Panc1 (cell line): ENCODE measurements at regions not wholly inside any gene's neighbourhood (a gene's known extent, or its start where the extent isn't known, plus 50 kb on each side); places are given as distances from the start of the nearest gene placed in this dataset.

Experiments used
- ATAC-seq: fragments of 200-7000 bp; cut with Tn5 transposase; 2 replicates; pipeline ENCODE4 v1.9.1; 2020; ENCODE audit warnings: mild to moderate bottlenecking, moderate library complexity
- BruUV-seq: library from RNA; stranded (reverse); fragments of 400-500 nt; replicated peaks from 2 replicates; lab custom pipeline; 2021; lab: Mats Ljungman, UMichigan
- CTCF ChIA-PET: fragments of 300-600 bp; sonication (Branson Sonifier 250); formaldehyde crosslinking; loops from one replicate; lab custom pipeline; 2022; ENCODE audit warnings: antibody characterized with exemption; lab: Charles Lee
- POLR2A ChIA-PET: fragments of 300-600 bp; sonication (Branson Sonifier 250); formaldehyde crosslinking; loops from one replicate; lab custom pipeline; 2022; ENCODE audit warnings: antibody characterized with exemption; lab: Charles Lee
- DNase-seq: peaks from one replicate; pipeline ENCODE4 v3.0.0-alpha.2; 2010; ENCODE audit warnings: low read depth, low spot score
- H3K27ac ChIP-seq: 2 replicates; pipeline ENCODE4 v1.5.1; 2011; ENCODE audit warnings: mild to moderate bottlenecking, low read length, inconsistent platforms
- H3K27me3 ChIP-seq: fragments of 200-500 bp; sonication (Bioruptor generic); 2 replicates; pipeline ENCODE4 v1.6.0; 2014; ENCODE audit warnings: low read length, inconsistent platforms; ENCODE audit not compliant: control insufficient read depth, insufficient read depth
- H3K36me3 ChIP-seq: fragments of 200-500 bp; sonication (Bioruptor generic); 2 replicates; pipeline ENCODE4 v1.5.1; 2014; ENCODE audit warnings: inconsistent platforms, mild to moderate bottlenecking, low read length, moderate library complexity; ENCODE audit not compliant: control insufficient read depth, insufficient read depth
- H3K4me1 ChIP-seq: 2 replicates; pipeline ENCODE4 v1.5.1; 2011; ENCODE audit warnings: inconsistent platforms, mild to moderate bottlenecking, low read length, moderate library complexity; ENCODE audit not compliant: control insufficient read depth, insufficient read depth
- H3K4me3 ChIP-seq, 2 experiments: 2 replicates each; pipeline ENCODE4 v1.5.1; 2011 to 2012; ENCODE audit warnings: low read depth in 2 of 2, low read length in 2 of 2, mild to moderate bottlenecking in 2 of 2, inconsistent platforms in 1 of 2, moderate library complexity in 1 of 2
- H3K9me3 ChIP-seq: fragments of 200-500 bp; sonication (Bioruptor generic); 2 replicates; pipeline ENCODE4 v1.5.1; 2014; ENCODE audit warnings: low read depth, mild to moderate bottlenecking, inconsistent platforms, low read length, moderate library complexity; ENCODE audit not compliant: control insufficient read depth, insufficient read depth
- POLR2AphosphoS5 ChIP-seq: IDR thresholded peaks from 2 replicates; pipeline ENCODE4 v1.6.1; 2012; ENCODE audit warnings: mild to moderate bottlenecking, low read depth, low read length, moderate library complexity
- SIN3A ChIP-seq: IDR thresholded peaks from 2 replicates; pipeline ENCODE4 v1.6.1; 2012; ENCODE audit warnings: low read depth, mild to moderate bottlenecking, low read length, moderate library complexity, borderline replicate concordance; ENCODE audit not compliant: insufficient read depth
- TCF7L2 ChIP-seq: IDR thresholded peaks from 2 replicates; pipeline ENCODE4 v1.6.1; 2011; ENCODE audit warnings: mild to moderate bottlenecking, low read depth, low read length, inconsistent platforms
- in situ Hi-C: cut with HindIII; loops from 2 replicates; pipeline ENCODE4 v1.10.0; 2016; ENCODE audit warnings: low sequenced_read_pairs, low pct_unique_long_range_greater_than_20kb
- intact Hi-C: fragments of 100-400 bp; cut with micrococcal nuclease; formaldehyde crosslinking; loops from one replicate; pipeline ENCODE4 v1.10.0; 2022; ENCODE audit not compliant: unreplicated experiment
- TF ChIP-seq, protein P1 (sequence below), 2 experiments: IDR thresholded peaks; 2 replicates each; pipeline ENCODE4 v1.6.1; 2011 to 2012; ENCODE audit warnings: low read depth in 2 of 2, control low read depth in 1 of 2, low read length in 1 of 2, mild to moderate bottlenecking in 1 of 2, moderate library complexity in 1 of 2; ENCODE audit not compliant: insufficient read depth in 1 of 2
- TF ChIP-seq, protein P2 (sequence below): fragments of 450-650 bp; IDR thresholded peaks from 2 replicates; pipeline ENCODE4 v1.5.1; 2017; ENCODE audit warnings: mild to moderate bottlenecking

DNA sequence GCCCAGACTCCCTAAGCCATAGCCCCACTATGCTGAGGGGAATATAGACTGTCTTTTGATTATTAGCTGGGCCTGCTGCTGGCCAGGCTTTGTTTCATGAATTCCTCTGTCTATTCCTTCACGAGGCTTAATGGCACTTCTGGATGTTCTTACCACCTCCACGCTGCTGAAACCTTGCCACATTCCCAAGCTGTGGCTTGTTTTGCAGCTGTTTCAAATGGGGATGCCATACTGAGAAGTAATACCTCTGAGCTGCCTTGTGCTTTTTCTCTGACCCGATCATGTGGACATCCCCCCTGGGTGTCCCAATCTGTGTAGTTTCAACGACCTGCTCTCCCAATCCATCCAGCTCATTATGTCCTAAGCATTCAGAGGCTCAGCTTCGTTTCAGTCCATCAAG, 114.1 kb downstream of the ICOS start:
- ChIA-PET CTCF (interaction anchor here (0.6 kb wide), 1 partner anchor 626 kb away, joined by 3 read pairs; no protein-coding TSS in a partner anchor), POLR2A (interaction anchor here (0.6 kb wide), 1 partner anchor 110 kb away, joined by 3 read pairs; no protein-coding TSS in a partner anchor)
- DNase-seq, result no peak
- intact Hi-C loops, result no loop called here
- no peak overlapping the region for H3K4me3 ChIP-seq
- no peaks in the 10 kb centered on the region for H3K4me1 ChIP-seq
- H3K27ac ChIP-seq, result no peak overlapping the region
- peaks cover 4% of the 10 kb centered on the region; the same call in 1 of the 2 replicates for H3K27me3 ChIP-seq
- H3K9me3 ChIP-seq, result no peaks in the 10 kb centered on the region
- no peaks in the 10 kb centered on the region for H3K36me3 ChIP-seq
- no peak for TF ChIP-seq SIN3A
- TF ChIP-seq, protein P1, sequence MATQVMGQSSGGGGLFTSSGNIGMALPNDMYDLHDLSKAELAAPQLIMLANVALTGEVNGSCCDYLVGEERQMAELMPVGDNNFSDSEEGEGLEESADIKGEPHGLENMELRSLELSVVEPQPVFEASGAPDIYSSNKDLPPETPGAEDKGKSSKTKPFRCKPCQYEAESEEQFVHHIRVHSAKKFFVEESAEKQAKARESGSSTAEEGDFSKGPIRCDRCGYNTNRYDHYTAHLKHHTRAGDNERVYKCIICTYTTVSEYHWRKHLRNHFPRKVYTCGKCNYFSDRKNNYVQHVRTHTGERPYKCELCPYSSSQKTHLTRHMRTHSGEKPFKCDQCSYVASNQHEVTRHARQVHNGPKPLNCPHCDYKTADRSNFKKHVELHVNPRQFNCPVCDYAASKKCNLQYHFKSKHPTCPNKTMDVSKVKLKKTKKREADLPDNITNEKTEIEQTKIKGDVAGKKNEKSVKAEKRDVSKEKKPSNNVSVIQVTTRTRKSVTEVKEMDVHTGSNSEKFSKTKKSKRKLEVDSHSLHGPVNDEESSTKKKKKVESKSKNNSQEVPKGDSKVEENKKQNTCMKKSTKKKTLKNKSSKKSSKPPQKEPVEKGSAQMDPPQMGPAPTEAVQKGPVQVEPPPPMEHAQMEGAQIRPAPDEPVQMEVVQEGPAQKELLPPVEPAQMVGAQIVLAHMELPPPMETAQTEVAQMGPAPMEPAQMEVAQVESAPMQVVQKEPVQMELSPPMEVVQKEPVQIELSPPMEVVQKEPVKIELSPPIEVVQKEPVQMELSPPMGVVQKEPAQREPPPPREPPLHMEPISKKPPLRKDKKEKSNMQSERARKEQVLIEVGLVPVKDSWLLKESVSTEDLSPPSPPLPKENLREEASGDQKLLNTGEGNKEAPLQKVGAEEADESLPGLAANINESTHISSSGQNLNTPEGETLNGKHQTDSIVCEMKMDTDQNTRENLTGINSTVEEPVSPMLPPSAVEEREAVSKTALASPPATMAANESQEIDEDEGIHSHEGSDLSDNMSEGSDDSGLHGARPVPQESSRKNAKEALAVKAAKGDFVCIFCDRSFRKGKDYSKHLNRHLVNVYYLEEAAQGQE (IDR thresholded peaks at IDR 0.05; ENCODE audit: insufficient read depth in 1 of 2, low read depth in 2 of 2, low read length in 1 of 2), result no peak
- no peak for TF ChIP-seq TCF7L2
- no peak for ATAC-seq
- no TSS peak for BruUV-seq
- in situ Hi-C loops, result no loop called here

DNA sequence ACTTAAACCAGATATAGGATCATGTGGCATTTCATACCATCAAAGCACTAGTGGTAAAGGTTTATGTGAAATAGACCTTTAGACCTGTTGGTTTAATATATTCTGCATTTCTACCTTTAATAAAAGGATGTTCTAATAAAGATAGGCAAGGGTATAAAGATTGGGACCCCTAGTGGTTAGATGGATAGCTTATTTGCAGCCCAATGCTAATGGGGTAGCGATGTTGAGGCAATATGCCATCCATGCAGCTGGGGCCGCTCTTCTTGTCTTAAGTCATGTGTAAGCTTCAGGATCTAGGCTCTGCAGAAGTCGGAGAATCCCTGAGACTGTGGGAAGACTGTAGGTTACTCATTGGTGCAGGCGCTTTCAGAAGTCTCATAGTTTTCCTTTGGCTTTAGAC, 114.9 kb downstream of the ICOS start:
- ChIA-PET CTCF (interaction anchor here (0.6 kb wide), 3 partner anchors 331 to 693 kb away, joined by 4 to 8 read pairs (median 5); no protein-coding TSS in a partner anchor), POLR2A (interaction anchor here (0.6 kb wide), 1 partner anchor 111 kb away, joined by 3 read pairs; no protein-coding TSS in a partner anchor)
- Histone ChIP-seq H3K27me3 (peaks cover 4% of the 10 kb centered on the region; the same call in 1 of the 2 replicates), H3K36me3 (no peaks in the 10 kb centered on the region), H3K4me1 (no peaks in the 10 kb centered on the region), H3K4me3 (no peak overlapping the region), H3K27ac (no peak overlapping the region), H3K9me3 (no peaks in the 10 kb centered on the region)
- no TSS peak for BruUV-seq
- in situ Hi-C loops, result no loop called here
- ATAC-seq (no peak), DNase-seq (no peak)
- TF ChIP-seq SIN3A, result no peak
- TF ChIP-seq, protein P2, sequence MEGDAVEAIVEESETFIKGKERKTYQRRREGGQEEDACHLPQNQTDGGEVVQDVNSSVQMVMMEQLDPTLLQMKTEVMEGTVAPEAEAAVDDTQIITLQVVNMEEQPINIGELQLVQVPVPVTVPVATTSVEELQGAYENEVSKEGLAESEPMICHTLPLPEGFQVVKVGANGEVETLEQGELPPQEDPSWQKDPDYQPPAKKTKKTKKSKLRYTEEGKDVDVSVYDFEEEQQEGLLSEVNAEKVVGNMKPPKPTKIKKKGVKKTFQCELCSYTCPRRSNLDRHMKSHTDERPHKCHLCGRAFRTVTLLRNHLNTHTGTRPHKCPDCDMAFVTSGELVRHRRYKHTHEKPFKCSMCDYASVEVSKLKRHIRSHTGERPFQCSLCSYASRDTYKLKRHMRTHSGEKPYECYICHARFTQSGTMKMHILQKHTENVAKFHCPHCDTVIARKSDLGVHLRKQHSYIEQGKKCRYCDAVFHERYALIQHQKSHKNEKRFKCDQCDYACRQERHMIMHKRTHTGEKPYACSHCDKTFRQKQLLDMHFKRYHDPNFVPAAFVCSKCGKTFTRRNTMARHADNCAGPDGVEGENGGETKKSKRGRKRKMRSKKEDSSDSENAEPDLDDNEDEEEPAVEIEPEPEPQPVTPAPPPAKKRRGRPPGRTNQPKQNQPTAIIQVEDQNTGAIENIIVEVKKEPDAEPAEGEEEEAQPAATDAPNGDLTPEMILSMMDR, result peak; percentile 38
- intact Hi-C loops, result no loop called here

DNA sequence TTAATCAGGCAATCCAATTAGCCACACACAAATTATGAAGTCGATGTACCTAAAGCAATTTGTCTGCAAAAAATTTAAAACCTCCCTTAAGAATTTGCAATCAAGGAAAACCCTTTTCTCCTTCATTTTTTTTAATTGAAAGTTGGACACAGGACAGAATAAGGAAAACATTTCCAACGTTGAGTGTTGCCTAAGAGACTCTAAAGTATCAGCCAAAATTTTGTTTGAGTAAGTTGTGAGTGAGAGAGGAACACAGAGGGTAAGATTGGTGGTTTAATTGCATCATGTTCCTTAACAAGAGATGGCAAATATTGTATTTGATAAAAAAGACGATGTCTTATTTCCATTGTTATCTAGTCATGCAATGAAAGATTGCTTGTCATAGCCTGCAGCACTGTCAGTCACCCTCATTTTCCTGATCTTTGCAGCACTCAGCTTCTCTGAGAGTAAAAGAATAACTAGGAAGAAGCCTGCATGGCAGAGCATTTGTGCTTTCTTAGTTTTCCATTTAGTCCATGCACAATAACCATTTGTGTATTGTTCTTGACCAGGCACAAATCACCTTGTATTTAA, 115.5 kb downstream of the ICOS start:
- in situ Hi-C loops, result no loop called here
- TF ChIP-seq SIN3A (no peak), TCF7L2 (no peak), POLR2AphosphoS5 (no peak)
- TF ChIP-seq, protein P2, result no peak
- TF ChIP-seq, protein P1 (IDR thresholded peaks at IDR 0.05; ENCODE audit: insufficient read depth in 1 of 2, low read depth in 2 of 2, low read length in 1 of 2), result no peak
- Histone ChIP-seq H3K36me3 (no peaks in the 10 kb centered on the region), H3K4me1 (no peaks in the 10 kb centered on the region), H3K27ac (no peak overlapping the region), H3K9me3 (no peaks in the 10 kb centered on the region), H3K4me3 (no peak overlapping the region), H3K27me3 (peaks cover 4% of the 10 kb centered on the region; the same call in 1 of the 2 replicates)
- CTCF ChIA-PET, result interaction anchor here (0.6 kb wide), 1 partner anchor 332 kb away, joined by 8 read pairs; no protein-coding TSS in a partner anchor
- ATAC-seq (no peak), DNase-seq (no peak)
- BruUV-seq, result no TSS peak
- POLR2A ChIA-PET, result no interaction called here
- intact Hi-C loops, result no loop called here
